ENCODE measurements at regions not wholly inside any gene's neighbourhood (a gene's known extent, or its start where the extent isn't known, plus 50 kb on each side); places are given as distances from the start of the nearest gene placed in this dataset.

- Histone ChIP-seq H3K36me3 (no peaks in the 10 kb centered on the region), H3K4me3 (no peak overlapping the region), H3K27me3 (no peaks in the 10 kb centered on the region), H3K27ac (no peak overlapping the region), H3K9me3 (peaks cover 0 to 2% (median 0%) of the 10 kb centered on the region in 4 donors), H3K4me1 (peaks cover 0 to 4% (median 2%) of the 10 kb centered on the region in 4 donors)
- no peak for ATAC-seq (ENCODE audit: low FRiP score in 2 of 2)
- TF ChIP-seq POLR2A (IDR thresholded peaks at IDR 0.05) (no peak), CTCF (IDR thresholded peaks at IDR 0.05) (no peak), POLR2AphosphoS5 (IDR thresholded peaks at IDR 0.05) (no peak), EP300 (IDR thresholded peaks at IDR 0.05) (no peak)
- WGBS, 2 donors = 89 to 94% methylated on average over 2 of the region's 2 CpGs
- DNase-seq = no peak
Measured at GRCh38 chr5:56508249-56508648, 275.1 kb upstream of the ANKRD55 start.

- Histone ChIP-seq H3K27ac (no peak overlapping the region), H3K4me3 (no peak overlapping the region), H3K36me3 (no peaks in the 10 kb centered on the region), H3K27me3 (no peaks in the 10 kb centered on the region), H3K9me3 (peaks cover 0 to 2% (median 0%) of the 10 kb centered on the region in 4 donors), H3K4me1 (peaks cover 0 to 4% (median under 1%) of the 10 kb centered on the region in 4 donors)
- no peak for DNase-seq
- WGBS, 2 donors = 94% methylated on average over 2 of the region's 2 CpGs
- TF ChIP-seq CTCF (IDR thresholded peaks at IDR 0.05) = no peak
- no peak for TF ChIP-seq POLR2AphosphoS5 (IDR thresholded peaks at IDR 0.05)
- no peak for TF ChIP-seq POLR2A (IDR thresholded peaks at IDR 0.05)
- TF ChIP-seq EP300 (IDR thresholded peaks at IDR 0.05) = no peak
- no peak for ATAC-seq (ENCODE audit: low FRiP score in 2 of 2)
Measured at GRCh38 chr5:56507351-56507930, 274.3 kb upstream of the ANKRD55 start.

GRCh38 chr5:56506211-56506965, 273.3 kb upstream of the ANKRD55 start:
- WGBS, 2 donors = 69 to 72% methylated on average over 4 of the region's 4 CpGs
- H3K4me3 ChIP-seq = no peak overlapping the region
- H3K9me3 ChIP-seq = peaks cover 0 to 2% (median 0%) of the 10 kb centered on the region in 4 donors

GRCh38 chr5:56503929-56504328, 270.8 kb upstream of the ANKRD55 start:
- WGBS, 2 donors = 93 to 95% methylated on average over 3 of the region's 3 CpGs
- TF ChIP-seq CTCF (IDR thresholded peaks at IDR 0.05) = no peak
- TF ChIP-seq EP300 (IDR thresholded peaks at IDR 0.05) = no peak
- no peak for TF ChIP-seq POLR2A (IDR thresholded peaks at IDR 0.05)
- no peak for TF ChIP-seq POLR2AphosphoS5 (IDR thresholded peaks at IDR 0.05)
- no peak for ATAC-seq (ENCODE audit: low FRiP score in 2 of 2)
- H3K27me3 ChIP-seq = no peaks in the 10 kb centered on the region
- no peak overlapping the region for H3K4me3 ChIP-seq
- DNase-seq = no peak
- peaks cover 0 to 2% (median 0%) of the 10 kb centered on the region in 4 donors for H3K9me3 ChIP-seq
- peaks cover 0 to 4% (median 0%) of the 10 kb centered on the region in 4 donors for H3K4me1 ChIP-seq
- no peak overlapping the region for H3K27ac ChIP-seq
- no peaks in the 10 kb centered on the region for H3K36me3 ChIP-seq

More at GRCh38 chr5:56506211-56506965, 273.3 kb upstream of the ANKRD55 start:
- TF ChIP-seq POLR2A (IDR thresholded peaks at IDR 0.05) (no peak), POLR2AphosphoS5 (IDR thresholded peaks at IDR 0.05) (no peak), EP300 (IDR thresholded peaks at IDR 0.05) (no peak), CTCF (IDR thresholded peaks at IDR 0.05) (no peak)
- no peak for ATAC-seq (ENCODE audit: low FRiP score in 2 of 2)
- Histone ChIP-seq H3K36me3 (no peaks in the 10 kb centered on the region), H3K4me1 (peaks cover 0 to 4% (median 0%) of the 10 kb centered on the region in 4 donors), H3K27me3 (no peaks in the 10 kb centered on the region), H3K27ac (no peak overlapping the region)
- no peak for DNase-seq

Measured in upper lobe of left lung (tissue), 6 donors.